Adipocyte (in vitro differentiated cells): ENCODE measurements at regions not wholly inside any gene's neighbourhood (a gene's known extent, or its start where the extent isn't known, plus 50 kb on each side); places are given as distances from the start of the nearest gene placed in this dataset.
"Not testable (repeated sequence)": the region's sequence is repeated elsewhere in the genome, so short reads cannot be mapped to it uniquely, and the experiment has no call there.

Experiments
- DNase-seq: peaks from one replicate; pipeline ENCODE4 v3.0.0-alpha.2; 2015; ENCODE audit warnings: low read depth
- H3K27me3 ChIP-seq: replicated peaks from 2 replicates; pipeline ENCODE4 v1.7.0; 2013; ENCODE audit warnings: mild to moderate bottlenecking, low read length, moderate library complexity; ENCODE audit not compliant: control insufficient read depth, insufficient read depth
- H3K36me3 ChIP-seq: 2 replicates; pipeline ENCODE4 v1.7.0; 2013; ENCODE audit warnings: low read length, mild to moderate bottlenecking, moderate library complexity; ENCODE audit not compliant: control insufficient read depth, insufficient read depth, severe bottlenecking
- H3K4me1 ChIP-seq: 2 replicates; pipeline ENCODE4 v1.7.0; 2013; ENCODE audit warnings: mild to moderate bottlenecking, low read length, moderate library complexity; ENCODE audit not compliant: control insufficient read depth, insufficient read depth
- H3K4me3 ChIP-seq: 2 replicates; pipeline ENCODE4 v1.7.0; 2013; ENCODE audit warnings: mild to moderate bottlenecking, low read length, moderate library complexity
- H3K9ac ChIP-seq: 2 replicates; pipeline ENCODE4 v1.7.0; 2013; ENCODE audit warnings: mild to moderate bottlenecking, low read length, moderate library complexity
- H3K9me3 ChIP-seq: 2 replicates; pipeline ENCODE4 v1.7.0; 2013; ENCODE audit warnings: mild to moderate bottlenecking, low read length, moderate library complexity; ENCODE audit not compliant: control insufficient read depth

- Histone ChIP-seq H3K4me3 (no peak overlapping the region), H3K4me1 (peaks cover 5% of the 10 kb centered on the region), H3K9me3 (no peaks in the 10 kb centered on the region), H3K36me3 (no peaks in the 10 kb centered on the region), H3K27me3 (no peaks in the 10 kb centered on the region), H3K9ac (no peak overlapping the region)
- DNase-seq = no peak
Measured at GRCh38 chr7:119903085-119903484, 369.9 kb upstream of the KCND2 start.

GRCh38 chr7:119905495-119905894 is 367.5 kb upstream of the KCND2 start:
- no peaks in the 10 kb centered on the region for H3K27me3 ChIP-seq
- H3K36me3 ChIP-seq = no peaks in the 10 kb centered on the region
- H3K9me3 ChIP-seq = no peaks in the 10 kb centered on the region
- no peak overlapping the region for H3K9ac ChIP-seq
- peaks cover 5% of the 10 kb centered on the region for H3K4me1 ChIP-seq
- DNase-seq = no peak
- H3K4me3 ChIP-seq = no peak overlapping the region

- H3K4me3 ChIP-seq = no peak overlapping the region
Measured at GRCh38 chr7:119908948-119909347, 364.0 kb upstream of the KCND2 start.

GRCh38 chr7:119914119-119914518 is 358.9 kb upstream of the KCND2 start:
- H3K9me3 ChIP-seq, H3K4me1 ChIP-seq, H3K36me3 ChIP-seq, H3K4me3 ChIP-seq, DNase-seq, H3K9ac ChIP-seq, H3K27me3 ChIP-seq: not testable (repeated sequence)

More at GRCh38 chr7:119908948-119909347, 364.0 kb upstream of the KCND2 start:
- Histone ChIP-seq H3K4me1 (no peaks in the 10 kb centered on the region), H3K36me3 (no peaks in the 10 kb centered on the region), H3K27me3 (no peaks in the 10 kb centered on the region), H3K9ac (no peak overlapping the region), H3K9me3 (no peaks in the 10 kb centered on the region)
- DNase-seq = no peak

- no peaks in the 10 kb centered on the region for H3K9me3 ChIP-seq
- no peak overlapping the region for H3K4me3 ChIP-seq
- H3K36me3 ChIP-seq = no peaks in the 10 kb centered on the region
- no peaks in the 10 kb centered on the region for H3K27me3 ChIP-seq
- H3K4me1 ChIP-seq = no peaks in the 10 kb centered on the region
- DNase-seq = no peak
- no peak overlapping the region for H3K9ac ChIP-seq
Measured at GRCh38 chr7:119916501-119916900, 356.5 kb upstream of the KCND2 start.

GRCh38 chr7:119918185-119918584 is 354.8 kb upstream of the KCND2 start:
- Histone ChIP-seq H3K4me1 (no peaks in the 10 kb centered on the region), H3K9ac (no peak overlapping the region), H3K27me3 (no peaks in the 10 kb centered on the region), H3K36me3 (no peaks in the 10 kb centered on the region), H3K4me3 (no peak overlapping the region), H3K9me3 (no peaks in the 10 kb centered on the region)
- no peak for DNase-seq

- Histone ChIP-seq H3K9ac (no peak overlapping the region), H3K27me3 (no peaks in the 10 kb centered on the region), H3K4me1 (no peaks in the 10 kb centered on the region), H3K9me3 (no peaks in the 10 kb centered on the region), H3K36me3 (no peaks in the 10 kb centered on the region), H3K4me3 (no peak overlapping the region)
- no peak for DNase-seq
Measured at GRCh38 chr7:119919986-119920385, 353.0 kb upstream of the KCND2 start.

- H3K4me3 ChIP-seq = no peak overlapping the region
- no peaks in the 10 kb centered on the region for H3K4me1 ChIP-seq
- H3K9me3 ChIP-seq = no peaks in the 10 kb centered on the region
- H3K27me3 ChIP-seq = no peaks in the 10 kb centered on the region
- H3K36me3 ChIP-seq = no peaks in the 10 kb centered on the region
- H3K9ac ChIP-seq = no peak overlapping the region
- no peak for DNase-seq
Measured at GRCh38 chr7:119925581-119926289, 347.2 kb upstream of the KCND2 start.

- H3K4me1 ChIP-seq = no peaks in the 10 kb centered on the region
- no peaks in the 10 kb centered on the region for H3K9me3 ChIP-seq
- H3K36me3 ChIP-seq = no peaks in the 10 kb centered on the region
- no peak overlapping the region for H3K9ac ChIP-seq
- no peaks in the 10 kb centered on the region for H3K27me3 ChIP-seq
- no peak overlapping the region for H3K4me3 ChIP-seq
- no peak for DNase-seq
Measured at GRCh38 chr7:119929891-119930290, 343.1 kb upstream of the KCND2 start.

GRCh38 chr7:119931230-119931824 is 341.6 kb upstream of the KCND2 start:
- no peaks in the 10 kb centered on the region for H3K9me3 ChIP-seq
- H3K27me3 ChIP-seq = no peaks in the 10 kb centered on the region
- DNase-seq = no peak
- no peak overlapping the region for H3K4me3 ChIP-seq
- H3K4me1 ChIP-seq = peaks cover 4% of the 10 kb centered on the region
- no peak overlapping the region for H3K9ac ChIP-seq
- no peaks in the 10 kb centered on the region for H3K36me3 ChIP-seq

- no peak overlapping the region for H3K4me3 ChIP-seq
- H3K36me3 ChIP-seq = no peaks in the 10 kb centered on the region
- H3K9me3 ChIP-seq = no peaks in the 10 kb centered on the region
- H3K27me3 ChIP-seq = no peaks in the 10 kb centered on the region
- DNase-seq = peak; percentile 83
- no peak overlapping the region for H3K9ac ChIP-seq
- peaks cover 10% of the 10 kb centered on the region for H3K4me1 ChIP-seq
Measured at GRCh38 chr7:119935418-119936025, 337.5 kb upstream of the KCND2 start.
